Aorta (tissue), 5 donors: ENCODE measurements at regions not wholly inside any gene's neighbourhood (a gene's known extent, or its start where the extent isn't known, plus 50 kb on each side); places are given as distances from the start of the nearest gene placed in this dataset.

Experiments used
- ATAC-seq: fragments of 200-7000 bp; cut with Tn5 transposase; one replicate; pipeline ENCODE4 v1.9.1; 2022; ENCODE audit warnings: moderate library complexity; ENCODE audit not compliant: low FRiP score
- DNase-seq, 2 donors: peaks; one replicate each; pipeline ENCODE4 v3.0.0-alpha.2; 2020
- H3K27ac ChIP-seq, 2 donors: one replicate each; pipeline ENCODE4 v1.5.1; 2013; ENCODE audit warnings: low read length in 2 of 2, mild to moderate bottlenecking in 2 of 2, moderate library complexity in 2 of 2, control low read depth in 1 of 2, inconsistent platforms in 1 of 2, low read depth in 1 of 2
- H3K27me3 ChIP-seq, 2 donors: one replicate each; pipeline ENCODE4 v1.6.1; 2013; ENCODE audit warnings: control low read depth in 1 of 2, low read length in 1 of 2, mild to moderate bottlenecking in 1 of 2, moderate library complexity in 1 of 2; ENCODE audit not compliant: insufficient read depth in 2 of 2, control insufficient read depth in 1 of 2
- H3K36me3 ChIP-seq, 2 donors: one replicate each; pipeline ENCODE4 v1.6.1; 2013; ENCODE audit warnings: control low read depth in 1 of 2, low read length in 1 of 2, mild to moderate bottlenecking in 1 of 2; ENCODE audit not compliant: insufficient read depth in 2 of 2, control insufficient read depth in 1 of 2
- H3K4me1 ChIP-seq, 2 donors: one replicate each; pipeline ENCODE4 v1.6.1; 2013; ENCODE audit warnings: low read length in 2 of 2, control low read depth in 1 of 2, mild to moderate bottlenecking in 1 of 2, moderate library complexity in 1 of 2; ENCODE audit not compliant: insufficient read depth in 2 of 2, control insufficient read depth in 1 of 2
- H3K4me3 ChIP-seq, 2 donors: one replicate each; pipeline ENCODE4 v1.5.1; 2013; ENCODE audit warnings: low read length in 2 of 2, control low read depth in 1 of 2, mild to moderate bottlenecking in 1 of 2
- H3K9me3 ChIP-seq: one replicate; pipeline ENCODE4 v1.6.1; 2013; ENCODE audit warnings: mild to moderate bottlenecking, low read length; ENCODE audit not compliant: control insufficient read depth
- WGBS, 2 donors: extraction: QIAGEN DNeasy Blood & Tissue Kit; methylation state at CpG; one replicate each; pipeline ENCODE4 v1.1.7; 2013; 5-methylcytosine and 5-hydroxymethylcytosine counted together
- intact Hi-C, 2 donors: fragments of 100-400 bp; cut with DNase I; formaldehyde crosslinking; loops; one replicate each; pipeline versions ENCODE4 v1.14.2 to v1.15.0; 2022
- donor health status: healthy with polysubstance abuse.
- donor health status: Bipolar disorder and iron deficiency.
- donor health status: DM: no; HTN: no; CAD: no.
- donor health status: DM: no; HTN: no; CAD: no.
- donor health status: DM: yes; HTN: yes; CAD: no.

- DNase-seq (no peak), ATAC-seq (no peak)
- Histone ChIP-seq H3K27ac (no peak overlapping the region), H3K4me1 (no peaks in the 10 kb centered on the region), H3K4me3 (no peak overlapping the region), H3K9me3 (no peaks in the 10 kb centered on the region), H3K27me3 (no peaks in the 10 kb centered on the region), H3K36me3 (no peaks in the 10 kb centered on the region)
- intact Hi-C loops = no loop called here
- WGBS, 2 donors = 64 to 69% methylated on average over 1 of the region's 1 CpG
Measured at GRCh38 chr17:52306314-52306713, 147.8 kb upstream of the CA10 start.

GRCh38 chr17:52298881-52299280 lies 140.4 kb upstream of the CA10 start:
- no peak for DNase-seq
- 79 to 81% methylated on average over 3 of the region's 3 CpGs for WGBS, 2 donors
- H3K4me1 ChIP-seq = no peaks in the 10 kb centered on the region

GRCh38 chr17:52297230-52298010 lies 138.9 kb upstream of the CA10 start:
- intact Hi-C loops = no loop called here
- DNase-seq (no peak), ATAC-seq (no peak)
- no peak overlapping the region for H3K4me3 ChIP-seq
- H3K36me3 ChIP-seq = no peaks in the 10 kb centered on the region
- H3K9me3 ChIP-seq = no peaks in the 10 kb centered on the region
- H3K27ac ChIP-seq = no peak overlapping the region
- no peaks in the 10 kb centered on the region for H3K4me1 ChIP-seq
- no peaks in the 10 kb centered on the region for H3K27me3 ChIP-seq
- 73% methylated on average over 10 of the region's 10 CpGs for WGBS, 2 donors

More at GRCh38 chr17:52298881-52299280, 140.4 kb upstream of the CA10 start:
- intact Hi-C loops = no loop called here
- no peaks in the 10 kb centered on the region for H3K9me3 ChIP-seq
- H3K27me3 ChIP-seq = no peaks in the 10 kb centered on the region
- H3K4me3 ChIP-seq = no peak overlapping the region
- ATAC-seq = no peak
- H3K27ac ChIP-seq = no peak overlapping the region
- H3K36me3 ChIP-seq = no peaks in the 10 kb centered on the region

- intact Hi-C loops = no loop called here
- H3K4me1 ChIP-seq = no peaks in the 10 kb centered on the region
- H3K9me3 ChIP-seq = no peaks in the 10 kb centered on the region
- no peak overlapping the region for H3K27ac ChIP-seq
- no peak overlapping the region for H3K4me3 ChIP-seq
- no peaks in the 10 kb centered on the region for H3K27me3 ChIP-seq
- H3K36me3 ChIP-seq = no peaks in the 10 kb centered on the region
- WGBS, 2 donors = 61 to 74% methylated on average over 1 of the region's 1 CpG
- ATAC-seq (no peak), DNase-seq (no peak)
Measured at GRCh38 chr17:52294301-52294700, 135.8 kb upstream of the CA10 start.

GRCh38 chr17:52287611-52288010 lies 129.1 kb upstream of the CA10 start:
- H3K4me3 ChIP-seq = no peak overlapping the region
- H3K9me3 ChIP-seq = no peaks in the 10 kb centered on the region
- ATAC-seq (no peak), DNase-seq (no peak)
- intact Hi-C loops = no loop called here
- no peaks in the 10 kb centered on the region for H3K27me3 ChIP-seq
- no peaks in the 10 kb centered on the region for H3K4me1 ChIP-seq
- WGBS, 2 donors = 81 to 85% methylated on average over 2 of the region's 2 CpGs
- H3K36me3 ChIP-seq = no peaks in the 10 kb centered on the region
- no peak overlapping the region for H3K27ac ChIP-seq

- intact Hi-C loops = no loop called here
- ATAC-seq (no peak), DNase-seq (no peak)
- no peaks in the 10 kb centered on the region for H3K4me1 ChIP-seq
- H3K27me3 ChIP-seq = no peaks in the 10 kb centered on the region
- WGBS, 2 donors = 63 to 78% methylated on average over 2 of the region's 2 CpGs
- H3K27ac ChIP-seq = no peak overlapping the region
- H3K9me3 ChIP-seq = no peaks in the 10 kb centered on the region
- no peaks in the 10 kb centered on the region for H3K36me3 ChIP-seq
- no peak overlapping the region for H3K4me3 ChIP-seq
Measured at GRCh38 chr17:52283872-52284271, 125.4 kb upstream of the CA10 start.

- DNase-seq (no peak), ATAC-seq (no peak)
- Histone ChIP-seq H3K27ac (no peak overlapping the region), H3K4me1 (no peaks in the 10 kb centered on the region), H3K36me3 (no peaks in the 10 kb centered on the region), H3K4me3 (no peak overlapping the region), H3K27me3 (no peaks in the 10 kb centered on the region), H3K9me3 (no peaks in the 10 kb centered on the region)
- intact Hi-C loops = no loop called here
- 85 to 86% methylated on average over 4 of the region's 4 CpGs for WGBS, 2 donors
Measured at GRCh38 chr17:52276381-52277008, 118.0 kb upstream of the CA10 start.

- DNase-seq (no peak), ATAC-seq (no peak)
- Histone ChIP-seq H3K27ac (no peak overlapping the region), H3K4me3 (no peak overlapping the region), H3K27me3 (no peaks in the 10 kb centered on the region), H3K36me3 (no peaks in the 10 kb centered on the region), H3K4me1 (no peaks in the 10 kb centered on the region), H3K9me3 (no peaks in the 10 kb centered on the region)
- intact Hi-C loops = no loop called here
- WGBS, 2 donors = 32 to 65% methylated on average over 1 of the region's 1 CpG
Measured at GRCh38 chr17:52271781-52272180, 113.3 kb upstream of the CA10 start.

- Histone ChIP-seq H3K4me1 (no peaks in the 10 kb centered on the region), H3K4me3 (no peak overlapping the region), H3K27ac (no peak overlapping the region), H3K36me3 (no peaks in the 10 kb centered on the region), H3K9me3 (no peaks in the 10 kb centered on the region), H3K27me3 (no peaks in the 10 kb centered on the region)
- ATAC-seq (no peak), DNase-seq (no peak)
- WGBS, 2 donors = 85 to 86% methylated on average over 9 of the region's 9 CpGs
- intact Hi-C loops = no loop called here
Measured at GRCh38 chr17:52255347-52255746, 96.8 kb upstream of the CA10 start.
